Activated CD4-positive, alpha-beta T cell treated with anti-CD3 and anti-CD28 coated beads for 48 hours (primary cell): ENCODE measurements at regions not wholly inside any gene's neighbourhood (a gene's known extent, or its start where the extent isn't known, plus 50 kb on each side); places are given as distances from the start of the nearest gene placed in this dataset.
"Not testable (repeated sequence)": the region's sequence is repeated elsewhere in the genome, so short reads cannot be mapped to it uniquely, and the experiment has no call there.

Experiments used
- DNase-seq: peaks from one replicate; pipeline ENCODE4 v3.0.0-alpha.2; 2020

DNA sequence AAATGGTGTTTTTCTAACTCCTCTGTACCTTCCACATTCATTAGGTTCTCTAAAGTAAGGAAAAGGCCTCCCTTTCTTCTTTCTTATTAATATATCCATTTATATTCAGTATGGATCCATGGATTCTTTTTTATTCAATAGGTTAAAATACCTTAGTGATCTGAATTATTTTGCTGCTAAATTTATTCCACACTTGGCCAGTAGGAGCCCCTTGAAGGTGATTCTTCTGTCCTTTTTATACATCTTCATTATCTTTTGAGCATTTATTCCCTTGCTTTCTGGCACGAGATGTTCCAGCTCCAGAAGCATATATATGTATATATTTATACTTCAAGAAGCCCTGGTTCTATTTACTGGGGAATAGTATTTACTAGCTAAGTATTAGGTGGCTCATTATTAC lies 311.8 kb upstream of the SGCD start:
- DNase-seq, result no peak

DNA sequence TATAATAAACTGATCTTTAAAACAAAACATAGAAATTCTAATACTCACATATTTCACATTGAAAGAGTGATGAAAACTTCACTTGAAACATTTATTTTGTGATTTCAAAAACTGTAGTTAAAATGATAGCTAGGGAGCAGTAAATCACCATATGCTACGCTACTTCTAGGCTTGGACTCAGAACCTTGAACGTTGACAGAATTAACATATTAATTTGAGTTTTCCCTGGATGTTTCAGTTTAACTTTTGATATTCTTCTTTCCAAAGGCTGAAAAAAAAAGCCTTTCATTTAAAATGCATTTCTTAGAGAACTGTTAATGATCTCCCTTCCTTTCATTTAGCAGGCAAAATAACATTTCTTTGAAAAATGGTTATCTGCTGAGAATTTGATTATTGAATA lies 307.8 kb upstream of the SGCD start:
- no peak for DNase-seq

DNA sequence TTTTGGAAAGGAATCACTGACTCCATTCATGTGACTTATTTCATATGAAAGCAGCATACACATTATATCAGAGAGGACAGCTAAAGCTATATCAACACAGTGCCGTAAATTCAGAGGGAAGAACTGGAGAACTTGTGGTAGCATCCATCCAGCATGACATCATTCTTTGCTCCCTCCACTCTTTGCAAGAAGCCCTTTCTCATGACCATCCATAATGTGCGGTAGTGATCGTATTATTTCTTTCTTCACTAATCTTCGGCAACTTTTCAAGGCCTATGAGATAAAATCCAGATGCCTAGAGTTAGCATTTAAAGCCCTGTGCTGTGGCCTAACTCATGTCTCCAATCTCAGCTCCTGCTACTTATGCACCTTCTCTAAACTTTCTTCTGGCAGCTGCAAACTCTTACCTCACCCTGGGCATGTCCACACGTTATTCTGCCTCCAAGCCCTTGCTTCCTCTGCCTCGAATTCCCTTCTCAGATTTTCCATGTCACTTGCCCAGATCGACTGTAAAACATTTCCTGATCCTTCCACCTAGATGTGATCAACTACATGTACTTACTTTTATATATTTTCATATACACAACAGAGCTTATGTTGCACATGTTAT lies 307.3 kb upstream of the SGCD start:
- no peak for DNase-seq

DNA sequence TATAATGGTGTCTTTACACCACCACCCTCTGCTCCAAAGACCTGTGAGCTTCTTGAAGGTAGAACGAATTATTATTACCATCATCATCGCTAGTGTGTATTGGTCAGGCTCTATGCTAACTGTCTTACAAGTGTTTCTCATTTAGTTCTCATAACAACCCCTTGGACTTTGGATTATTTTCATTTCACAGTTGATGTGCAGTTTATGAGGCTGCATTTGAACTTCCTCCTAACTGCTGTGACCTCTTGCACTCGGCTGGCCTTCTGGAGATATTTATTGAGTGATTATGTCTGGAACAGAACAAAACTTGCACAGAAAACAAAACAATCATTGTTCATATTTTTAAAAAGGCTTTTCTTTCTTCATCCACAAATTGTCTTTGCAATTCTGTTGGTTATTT lies 306.3 kb upstream of the SGCD start:
- DNase-seq, result no peak

DNA sequence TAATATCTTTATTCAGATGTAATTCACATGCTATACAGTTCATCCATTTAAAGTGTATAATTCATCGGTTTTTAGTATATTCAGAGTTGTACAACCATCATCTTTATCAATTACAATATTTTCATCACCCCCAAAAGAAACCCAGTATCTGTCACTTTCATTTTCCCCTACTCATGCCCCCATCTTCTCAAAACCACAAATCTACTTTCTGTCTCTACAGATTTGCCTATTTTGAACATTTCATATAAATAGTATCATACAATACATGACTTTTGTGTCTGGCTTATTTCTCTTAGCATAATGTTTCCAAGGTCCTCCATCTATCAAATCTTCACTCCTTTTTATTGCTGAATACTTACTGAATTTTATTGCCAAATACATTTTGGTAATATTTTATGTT lies 305.1 kb upstream of the SGCD start:
- no peak for DNase-seq

DNA sequence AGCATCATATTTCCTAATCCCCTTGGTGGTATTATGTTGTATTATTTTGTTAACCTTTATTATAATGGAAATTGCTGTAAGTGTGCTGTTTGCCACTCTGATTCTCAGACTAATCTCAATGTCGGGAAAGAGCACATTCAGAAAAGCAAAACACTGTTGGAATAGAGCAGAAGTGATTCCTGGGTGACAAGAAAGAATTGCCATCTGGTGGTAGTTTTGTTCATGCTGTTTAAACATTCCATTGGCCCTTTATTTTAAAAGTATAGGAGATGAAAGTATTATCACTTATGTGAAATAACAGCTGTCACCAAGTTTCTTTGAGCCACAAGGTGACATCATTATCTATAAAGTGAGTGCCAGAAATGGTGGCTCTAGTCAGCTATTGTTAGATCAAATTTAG lies 301.3 kb upstream of the SGCD start:
- DNase-seq, result no peak

DNA sequence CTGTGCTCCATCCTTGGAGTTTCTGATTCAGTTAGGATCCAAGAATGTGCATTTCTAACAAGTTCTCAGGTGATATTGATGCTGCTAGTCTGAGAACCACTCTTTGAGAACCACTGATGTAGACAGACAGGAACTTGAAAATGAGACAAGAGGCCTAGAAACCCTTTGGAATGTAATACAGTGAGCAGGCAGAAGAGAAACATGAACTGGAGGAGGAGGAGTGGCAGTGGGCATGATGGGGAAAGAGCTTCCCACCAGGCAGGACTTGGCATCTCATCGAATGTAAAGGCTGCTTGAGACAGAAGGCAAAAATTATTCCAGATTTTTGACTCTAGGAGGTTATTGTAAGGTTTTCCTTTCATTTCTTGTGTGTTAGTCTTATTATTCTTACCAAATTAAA lies 295.8 kb upstream of the SGCD start:
- DNase-seq, result no peak

DNA sequence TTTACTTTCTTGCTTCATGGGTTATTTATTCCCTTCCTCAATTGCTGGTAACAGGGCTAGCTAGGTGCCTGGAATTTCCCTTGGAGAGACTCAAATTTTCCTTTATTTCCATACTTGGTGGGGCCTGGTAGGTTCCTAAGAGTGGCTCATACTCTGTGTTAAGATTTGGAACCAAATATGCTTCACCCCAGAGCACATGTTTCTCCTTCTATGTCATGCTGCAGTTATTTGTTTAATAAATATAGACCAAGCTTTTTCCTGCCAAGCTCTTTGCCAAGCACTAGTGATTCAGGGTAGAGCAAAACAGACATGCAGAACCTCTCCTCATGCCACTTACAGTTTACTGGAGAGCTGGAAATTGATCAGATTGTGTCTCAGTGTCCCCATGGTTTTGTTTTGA lies 290.3 kb upstream of the SGCD start:
- DNase-seq, result no peak

DNA sequence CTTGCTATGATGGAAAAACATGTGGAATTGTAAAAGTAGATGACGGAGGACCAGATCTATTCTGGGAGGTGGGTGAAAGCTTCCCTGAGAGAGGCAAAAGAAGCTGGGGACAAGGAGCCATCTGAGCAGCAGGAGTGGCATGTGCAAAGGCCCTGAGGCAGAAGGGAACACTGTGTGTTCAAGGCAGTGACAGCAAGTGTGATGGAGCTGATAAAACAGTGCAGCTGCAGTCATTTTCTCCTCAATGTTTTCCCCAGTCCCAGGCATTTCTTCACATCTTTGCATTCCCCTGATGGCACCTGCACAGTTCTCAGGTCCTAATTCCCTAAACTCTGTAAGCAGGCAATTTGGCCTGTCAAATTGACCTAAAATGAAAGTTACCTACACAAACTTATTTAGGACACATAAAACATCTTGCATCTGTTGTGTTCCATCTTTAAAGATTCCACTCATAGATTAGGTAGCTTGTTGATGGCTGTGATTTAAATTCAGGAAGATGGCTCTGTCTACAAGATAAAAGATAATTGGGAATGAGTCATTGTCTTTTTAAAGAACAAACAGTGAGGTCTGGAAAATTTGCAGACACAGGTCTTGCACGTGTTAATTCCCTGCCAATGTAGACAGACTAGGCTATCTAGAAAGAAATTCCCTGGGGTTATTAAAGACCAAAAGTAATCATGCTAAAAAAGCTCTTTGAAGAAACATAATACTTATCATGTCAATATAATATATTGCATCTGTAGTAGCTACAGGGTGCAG lies 289.6 kb upstream of the SGCD start:
- no peak for DNase-seq

DNA sequence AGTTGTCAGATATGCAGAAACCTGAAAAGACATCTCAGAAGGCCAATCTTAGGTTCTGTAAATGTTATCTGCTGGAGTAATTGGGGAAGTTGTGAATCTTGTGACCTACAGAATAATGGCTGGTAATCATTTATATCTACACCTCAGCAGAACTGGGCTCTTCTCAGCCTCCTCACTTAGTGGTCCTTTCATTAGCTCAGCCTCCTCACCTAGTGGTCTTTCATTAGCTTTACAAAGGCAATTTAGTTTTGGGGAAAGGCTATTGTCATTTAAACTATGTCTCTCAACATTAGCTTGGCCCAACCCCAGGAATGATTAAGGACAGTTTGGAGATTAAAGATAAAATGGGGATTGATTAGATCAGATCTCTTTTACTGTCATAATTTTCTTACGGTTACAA lies 284.2 kb upstream of the SGCD start:
- no peak for DNase-seq

DNA sequence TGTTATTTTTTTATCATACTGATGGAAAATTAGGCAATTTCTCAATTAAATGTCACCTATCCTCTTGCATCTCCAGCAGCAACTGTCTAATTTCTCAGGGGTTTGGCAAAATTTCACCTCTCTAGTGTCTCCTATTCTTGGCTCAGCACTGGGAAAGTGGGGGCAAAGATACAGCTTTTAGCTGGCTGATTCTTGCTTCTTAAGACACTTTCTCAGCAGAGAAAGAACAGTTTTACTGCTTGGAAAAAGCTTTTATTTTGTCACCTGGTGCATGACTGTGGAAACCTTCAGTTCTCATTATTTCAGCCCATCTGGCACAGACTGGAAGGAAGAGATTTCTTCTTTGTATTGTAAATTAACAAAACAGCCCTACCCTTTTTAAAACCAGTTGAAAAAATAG lies 283.6 kb upstream of the SGCD start:
- DNase-seq, result no peak

DNA sequence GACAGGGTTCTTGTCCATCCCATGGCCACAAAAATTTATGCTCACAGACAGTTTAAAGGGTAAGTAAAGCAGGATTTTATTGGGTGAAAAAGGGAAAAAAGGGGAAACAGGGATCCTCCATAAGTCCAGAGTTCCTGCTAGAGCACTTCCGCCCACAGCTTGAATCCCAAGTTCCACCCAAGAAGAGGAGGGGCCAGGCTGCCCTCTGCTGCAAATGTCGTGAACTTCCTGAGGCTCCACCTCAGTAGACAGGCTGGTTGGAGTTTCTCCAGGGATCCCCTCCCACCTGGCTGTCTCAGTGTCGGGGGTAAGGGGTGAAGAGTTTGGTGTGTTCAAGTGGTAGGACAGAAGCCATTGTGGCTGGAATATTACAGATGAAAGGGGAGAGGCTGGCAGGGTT lies 275.0 kb upstream of the SGCD start:
- no peak for DNase-seq

DNA sequence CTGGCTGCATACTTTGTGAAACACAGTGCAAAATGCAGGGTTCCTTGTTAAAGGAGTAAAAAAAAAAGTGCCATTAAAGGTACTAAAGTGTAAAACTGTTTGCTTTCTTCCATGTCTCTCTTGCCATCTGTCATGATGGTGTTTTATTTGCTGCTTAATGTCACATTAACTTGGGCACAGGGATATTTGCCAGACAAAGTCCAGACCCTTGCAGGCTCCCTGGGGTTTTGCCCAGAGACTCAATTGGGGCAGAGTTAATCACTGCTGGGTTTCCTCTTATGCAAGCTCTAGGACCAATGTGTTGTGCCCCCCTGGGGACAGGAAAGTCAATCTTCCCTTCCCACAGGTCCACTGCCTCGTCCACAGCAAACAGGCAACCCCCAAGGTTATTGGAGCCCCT lies 274.3 kb upstream of the SGCD start:
- no peak for DNase-seq

DNA sequence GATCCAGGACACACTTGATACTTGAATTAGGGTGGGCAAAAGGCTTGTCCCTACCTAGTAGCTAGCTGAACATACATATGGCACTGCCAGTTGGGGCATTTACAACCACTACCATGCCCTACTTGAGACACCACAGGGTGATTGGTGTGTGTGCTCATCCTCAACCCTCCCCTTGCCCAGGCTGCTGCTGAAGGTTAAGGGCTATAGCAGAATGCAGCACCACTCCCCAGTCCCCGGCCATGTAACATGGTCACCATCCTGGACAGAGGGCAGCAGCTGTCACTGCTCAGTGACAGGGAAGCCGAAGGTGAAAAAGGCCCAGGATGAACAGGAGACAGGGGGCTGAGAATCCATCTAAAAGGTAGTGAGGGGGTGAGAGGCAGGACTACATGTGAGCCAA lies 273.9 kb upstream of the SGCD start:
- DNase-seq, result no peak

DNA sequence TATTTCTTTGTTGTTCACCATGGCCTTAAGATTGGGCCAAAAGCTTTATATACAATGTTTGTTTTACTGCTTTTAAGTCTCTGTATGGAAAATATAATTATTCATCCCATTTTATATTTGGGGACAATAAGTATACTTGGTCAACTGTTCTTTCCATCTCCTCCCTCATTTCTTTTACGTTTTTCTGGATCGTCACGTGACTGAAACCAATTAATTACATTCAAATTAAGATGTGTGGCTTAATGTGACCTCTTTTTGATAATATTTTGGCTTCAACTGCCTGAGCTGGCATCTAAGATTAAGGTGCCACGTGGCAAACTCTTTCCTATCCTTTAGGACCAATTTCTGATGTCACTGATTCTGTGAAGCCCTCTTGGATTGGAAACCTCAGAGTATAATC lies 250.1 kb upstream of the SGCD start:
- no peak for DNase-seq

DNA sequence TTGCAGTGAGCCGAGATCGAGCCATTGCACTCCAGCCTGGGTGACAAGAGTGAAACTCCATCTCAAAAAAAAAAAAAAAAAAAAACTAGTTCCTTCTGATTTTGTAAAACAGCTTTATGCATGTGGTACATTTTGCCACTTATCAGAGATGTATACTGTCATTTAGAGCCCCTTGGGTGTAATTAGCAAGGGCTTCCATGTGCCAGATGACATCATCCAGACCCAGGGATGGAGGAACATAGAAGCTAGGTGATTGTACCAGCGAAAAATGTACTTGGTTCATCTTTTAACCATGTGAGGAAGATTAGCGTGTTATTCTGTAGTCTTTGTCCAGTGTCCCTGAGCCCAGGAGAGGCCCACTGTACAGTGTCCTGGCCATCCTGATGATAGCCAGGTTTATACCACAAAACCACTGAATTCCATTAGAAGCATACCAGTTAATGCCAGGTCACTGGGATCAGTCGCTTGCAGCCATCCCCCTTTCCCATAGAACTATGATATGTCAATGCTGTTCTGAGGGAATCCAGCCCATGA lies 239.3 kb upstream of the SGCD start:
- no peak for DNase-seq

DNA sequence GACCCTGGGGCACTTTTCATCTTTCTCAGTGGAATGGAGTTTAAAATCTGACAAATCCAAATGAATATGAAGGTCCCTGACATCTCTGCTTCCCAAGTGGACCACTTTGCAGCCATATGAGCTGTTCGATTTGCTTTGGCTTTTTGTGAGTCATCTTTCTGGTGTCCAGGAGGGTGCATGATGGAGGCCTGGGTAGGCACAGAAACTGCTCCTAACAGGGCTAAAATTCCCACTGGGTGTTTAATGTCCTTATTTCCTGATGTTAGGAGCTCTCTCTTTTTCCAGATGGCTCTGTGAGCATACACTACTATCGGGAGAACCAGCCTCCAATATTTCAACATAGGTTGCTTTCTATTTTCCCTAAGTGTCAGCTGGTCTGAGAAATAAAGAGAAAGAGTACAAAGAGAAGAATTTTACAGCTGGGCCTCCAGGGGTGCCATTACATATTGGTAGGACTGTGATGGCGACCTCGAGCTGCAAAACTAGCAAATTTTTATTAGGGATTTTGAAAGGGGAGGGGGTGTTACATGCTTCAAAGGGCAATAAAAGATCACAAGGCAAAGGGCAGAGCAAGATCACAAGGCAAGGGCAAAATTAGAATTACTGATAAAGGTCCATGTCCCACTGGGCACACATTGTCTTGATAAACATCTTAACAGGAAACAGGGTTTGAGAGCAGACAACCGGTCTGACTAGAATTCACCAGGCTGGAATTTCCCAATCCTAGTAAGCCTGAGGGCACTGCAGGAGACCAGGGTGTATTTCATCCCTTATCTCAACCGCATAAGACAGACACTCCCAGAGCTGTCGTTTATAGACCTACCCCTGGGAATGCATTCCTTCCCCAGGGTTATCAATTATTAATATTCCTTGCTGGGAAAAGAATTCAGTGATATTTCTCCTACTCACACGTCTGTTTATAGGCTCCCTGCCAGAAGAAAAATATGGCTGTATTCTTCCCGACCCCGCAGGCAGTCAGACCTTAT lies 236.7 kb upstream of the SGCD start:
- not testable (repeated sequence) for DNase-seq

DNA sequence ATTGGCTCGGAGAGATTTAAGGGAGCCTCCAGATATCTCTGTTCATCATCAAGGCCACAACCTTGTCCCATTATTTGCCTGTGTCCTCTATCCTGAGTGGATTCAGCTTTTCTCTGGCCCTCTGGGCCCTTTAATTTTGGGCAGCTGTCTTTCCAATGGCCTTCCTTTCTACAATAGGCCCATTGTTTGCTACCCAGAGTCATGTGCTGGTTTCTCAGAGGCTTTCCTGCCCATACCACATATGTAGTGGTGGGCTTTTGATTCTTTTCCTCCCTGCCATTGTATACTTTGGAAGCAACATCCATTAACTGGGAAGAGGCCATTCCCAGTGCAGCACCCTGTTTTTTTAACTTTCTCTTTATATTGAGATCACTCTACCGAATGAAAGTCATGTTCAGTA lies 233.9 kb upstream of the SGCD start:
- no peak for DNase-seq

DNA sequence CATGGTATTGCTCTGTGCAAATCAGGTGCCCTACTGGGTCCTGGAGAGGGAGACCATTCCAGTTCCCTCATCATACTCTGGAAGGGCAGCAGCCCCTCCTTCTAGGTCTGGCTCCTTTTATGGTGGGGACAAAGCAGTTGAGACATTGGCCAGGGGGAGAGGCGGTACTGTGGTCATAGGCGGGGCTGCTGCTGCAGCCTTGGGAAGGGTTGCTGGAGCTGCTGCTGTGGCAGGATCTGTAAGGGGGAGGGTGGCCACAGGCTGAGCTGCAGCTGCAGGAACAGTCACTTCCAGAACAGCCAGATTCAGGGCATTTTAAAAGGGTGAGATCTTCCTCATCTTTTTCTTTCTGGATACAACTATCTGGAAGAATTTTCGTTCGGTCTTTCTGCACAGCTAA lies 233.0 kb upstream of the SGCD start:
- DNase-seq, result no peak

DNA sequence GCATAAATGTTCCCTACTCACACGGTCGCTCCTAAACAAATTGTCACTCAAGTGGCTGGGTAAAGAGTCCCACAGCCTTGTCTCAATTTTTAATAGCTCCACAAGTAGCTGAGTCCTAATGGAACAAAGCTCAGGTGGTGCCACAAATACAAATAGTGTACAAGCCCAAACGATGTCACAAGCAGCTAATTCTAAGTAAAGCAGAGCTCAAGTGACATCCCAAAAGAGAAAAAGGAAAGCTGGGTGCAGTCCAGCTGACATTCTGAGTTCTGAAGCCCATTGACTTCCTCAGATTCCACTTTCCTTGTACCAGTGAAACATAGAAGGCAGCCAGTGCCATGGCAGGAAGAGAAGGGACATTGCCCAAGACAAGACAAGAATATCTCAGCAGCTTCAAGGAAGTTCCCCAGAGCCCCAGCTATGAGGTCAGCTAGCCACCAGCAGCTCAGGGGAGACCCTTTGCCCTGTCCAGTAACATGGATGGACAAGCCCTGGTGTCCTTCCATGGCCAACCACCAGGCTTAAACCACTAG lies 231.2 kb upstream of the SGCD start:
- no peak for DNase-seq

DNA sequence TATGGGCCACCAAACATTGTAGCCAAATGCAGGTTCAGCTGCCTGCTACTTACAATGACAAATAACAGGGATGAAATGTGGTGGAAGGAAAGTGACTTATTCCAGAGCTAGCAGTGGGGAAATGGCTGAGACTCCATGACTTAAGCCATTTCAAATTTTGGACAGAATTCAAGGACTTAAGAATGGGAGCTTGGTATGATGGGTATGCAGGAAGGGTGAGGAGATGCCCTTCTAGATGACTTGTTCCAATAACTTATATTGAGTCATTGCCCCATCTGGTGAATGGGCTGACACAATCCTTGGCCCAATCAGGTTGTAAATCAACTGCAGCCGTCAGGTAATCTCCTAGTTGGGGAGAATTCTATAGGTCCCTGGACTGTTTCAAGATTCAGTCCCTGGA lies 230.7 kb upstream of the SGCD start:
- no peak for DNase-seq

DNA sequence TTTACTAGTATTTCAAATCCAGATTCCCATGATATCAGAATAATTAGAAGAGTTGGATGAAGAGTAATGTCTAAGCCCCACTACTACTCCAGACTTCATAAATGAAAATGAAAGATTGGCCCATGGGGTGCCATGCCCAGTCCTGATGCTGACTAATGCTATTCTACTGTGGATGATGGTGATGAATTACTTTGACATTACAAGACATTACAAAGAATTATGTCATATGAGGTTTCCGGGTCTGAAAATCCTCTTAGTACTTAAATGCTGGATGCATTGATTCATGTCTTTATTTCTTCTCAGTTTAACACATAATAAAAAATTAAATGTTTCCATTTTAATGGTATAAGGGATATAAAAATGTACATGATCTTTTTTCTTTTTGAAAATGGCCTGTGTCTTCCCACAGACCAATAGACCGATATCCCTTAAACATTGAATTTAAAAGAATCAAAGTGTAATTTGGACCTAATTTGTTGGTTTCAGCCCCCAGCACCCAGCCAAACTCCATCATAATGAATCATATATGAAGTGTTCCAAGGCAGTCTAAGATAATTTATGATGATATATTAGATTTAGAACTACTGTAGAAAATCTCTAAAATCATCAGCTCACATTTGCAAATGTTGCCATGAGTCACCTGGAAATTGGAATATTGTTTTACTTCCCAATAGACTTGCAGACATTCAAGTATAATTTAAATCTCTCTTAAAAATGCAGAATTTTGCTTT lies 223.6 kb upstream of the SGCD start:
- DNase-seq, result no peak
